GM04504 (cell line): ENCODE measurements at regions not wholly inside any gene's neighbourhood (a gene's known extent, or its start where the extent isn't known, plus 50 kb on each side); places are given as distances from the start of the nearest gene placed in this dataset.
"Not testable (repeated sequence)": the region's sequence is repeated elsewhere in the genome, so short reads cannot be mapped to it uniquely, and the experiment has no call there.

ENCODE experiments used
- DNase-seq: peaks from one replicate; pipeline ENCODE4 v3.0.0-alpha.2; 2012; ENCODE audit warnings: low read depth

GRCh38 chr12:4156317-4156716 lies 117.2 kb upstream of the CCND2 start:
- no peak for DNase-seq

DNA sequence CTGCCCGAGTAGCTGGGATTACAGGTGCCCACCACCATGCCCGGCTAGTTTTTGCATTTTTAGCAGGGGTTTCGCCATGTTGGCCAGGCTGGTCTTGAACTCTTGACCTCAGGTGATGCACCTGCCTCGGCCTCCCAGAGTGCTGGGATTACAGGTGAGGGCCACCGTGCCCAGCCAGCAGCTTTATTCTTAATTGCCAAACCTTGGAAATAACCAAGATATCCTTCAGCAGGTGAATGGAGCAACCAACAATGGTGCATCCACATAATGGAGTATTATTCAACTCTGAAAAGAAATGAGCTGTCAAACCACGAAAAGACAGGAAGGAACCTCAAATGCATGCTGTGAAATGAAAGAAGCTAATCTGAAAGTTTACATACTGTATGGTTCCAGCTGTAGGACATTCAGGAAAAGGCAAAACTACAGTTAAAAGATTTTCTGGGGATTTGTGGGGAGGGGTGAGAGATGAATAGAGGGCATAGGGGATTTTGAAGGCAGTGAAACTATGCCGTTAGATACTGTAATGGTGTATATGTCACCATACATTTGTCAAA lies 118.8 kb upstream of the CCND2 start:
- DNase-seq, result no peak

DNA sequence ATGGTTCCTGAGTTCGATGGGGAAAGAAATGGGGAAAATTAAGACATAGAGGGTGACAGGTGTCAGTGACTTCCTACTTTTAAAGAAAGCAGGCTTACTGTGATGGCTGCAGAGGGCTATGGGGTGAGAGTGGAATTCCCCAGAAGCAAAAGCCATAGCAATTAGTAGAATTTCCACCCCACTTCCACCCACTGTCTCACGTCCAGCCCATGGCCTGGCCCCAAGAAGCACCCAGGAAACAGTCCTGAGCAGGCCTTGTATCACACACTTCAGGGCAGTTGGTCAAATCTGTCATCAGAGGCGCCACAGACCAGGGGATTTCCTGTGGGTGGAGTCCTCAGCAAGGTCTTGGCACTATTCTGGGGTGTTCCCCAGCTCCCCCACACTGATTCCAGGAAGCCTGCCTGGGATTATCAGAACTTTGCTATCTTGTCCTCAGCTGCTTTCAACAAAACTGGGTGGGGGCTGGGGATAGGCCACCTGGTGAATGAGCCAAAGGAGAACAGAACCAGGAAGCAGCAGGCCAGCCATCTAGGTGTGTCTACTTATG lies 120.1 kb upstream of the CCND2 start:
- DNase-seq, result no peak

GRCh38 chr12:4152145-4152795 lies 121.3 kb upstream of the CCND2 start:
- no peak for DNase-seq

DNA sequence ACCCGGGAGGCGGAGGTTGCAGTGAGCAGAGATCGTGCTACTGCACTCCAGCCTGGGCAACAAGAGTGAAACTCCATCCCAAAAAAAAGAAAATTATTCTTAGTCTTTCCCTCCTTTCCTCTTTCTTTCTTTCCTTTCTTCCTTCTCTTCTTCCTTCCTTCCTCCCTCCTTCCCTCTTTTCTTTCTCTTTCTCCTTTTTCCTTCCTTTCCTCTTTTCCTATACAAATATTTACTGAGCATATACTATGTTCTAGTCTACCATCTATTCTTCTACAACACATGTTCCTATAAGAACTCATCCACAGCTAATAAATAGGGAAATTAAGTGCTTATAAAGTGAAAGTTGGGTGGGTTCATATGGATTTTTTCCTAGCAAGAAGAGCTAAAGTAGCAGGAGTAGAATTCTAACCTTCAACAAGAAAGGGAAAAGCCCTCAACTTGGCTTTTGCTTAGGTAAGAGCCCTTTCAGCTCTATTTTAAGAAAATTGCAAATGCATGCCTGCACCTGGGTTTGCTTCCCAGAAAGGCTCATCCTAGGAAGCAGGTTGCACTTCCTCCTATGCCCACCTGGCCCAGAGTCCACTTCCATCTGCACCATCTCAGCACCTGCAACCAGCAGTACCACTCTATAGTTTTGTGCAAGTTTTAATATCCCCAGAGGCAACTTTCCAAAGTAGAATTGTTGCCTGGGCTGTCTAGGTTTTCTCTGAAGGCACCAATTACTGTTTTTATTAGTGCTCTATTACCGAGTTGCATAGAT lies 122.0 kb upstream of the CCND2 start:
- DNase-seq, result no peak

DNA sequence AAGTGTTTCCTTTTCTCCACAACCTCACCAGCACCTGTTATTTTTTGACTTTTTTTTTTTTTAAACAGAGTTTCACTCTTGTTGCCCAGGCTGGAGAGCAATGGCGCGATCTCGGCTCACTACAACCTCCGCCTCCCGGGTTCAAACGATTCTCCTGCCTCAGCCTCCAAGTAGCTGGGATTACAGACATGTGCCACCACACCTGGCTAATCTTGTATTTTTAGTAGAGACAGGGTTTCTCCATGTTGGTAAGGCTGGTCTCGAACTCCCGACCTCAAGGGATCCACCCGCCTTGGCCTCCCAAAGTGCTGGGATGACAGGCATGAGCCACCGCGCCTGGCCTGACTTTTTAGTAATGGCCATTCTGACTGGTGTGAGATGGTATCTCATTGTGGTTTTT lies 123.2 kb upstream of the CCND2 start:
- DNase-seq, result not testable (repeated sequence)

- no peak for DNase-seq
Measured at GRCh38 chr12:4148418-4149056, 125.0 kb upstream of the CCND2 start.

GRCh38 chr12:4147031-4147481 lies 126.5 kb upstream of the CCND2 start:
- no peak for DNase-seq

GRCh38 chr12:4145990-4146859 lies 127.3 kb upstream of the CCND2 start:
- no peak for DNase-seq

DNA sequence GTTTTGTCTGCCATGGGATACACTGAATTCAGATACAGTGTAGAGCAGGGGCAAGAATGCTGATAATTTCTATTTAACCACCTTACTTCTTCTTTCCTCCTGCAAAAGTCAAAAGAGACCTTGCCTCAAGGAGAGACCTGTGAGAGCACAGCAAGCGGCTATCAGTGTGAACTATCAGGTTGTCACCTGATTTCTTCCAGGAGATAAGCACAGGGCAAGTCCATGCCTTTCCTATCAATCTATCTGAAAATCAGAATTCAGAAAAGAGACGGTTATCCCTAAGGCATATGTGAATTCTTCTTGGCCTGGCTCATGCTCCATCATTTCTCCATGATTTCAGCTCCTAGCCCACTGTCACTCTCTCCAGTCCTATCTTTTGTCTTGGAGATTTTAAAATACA lies 128.9 kb upstream of the CCND2 start:
- DNase-seq, result no peak

DNA sequence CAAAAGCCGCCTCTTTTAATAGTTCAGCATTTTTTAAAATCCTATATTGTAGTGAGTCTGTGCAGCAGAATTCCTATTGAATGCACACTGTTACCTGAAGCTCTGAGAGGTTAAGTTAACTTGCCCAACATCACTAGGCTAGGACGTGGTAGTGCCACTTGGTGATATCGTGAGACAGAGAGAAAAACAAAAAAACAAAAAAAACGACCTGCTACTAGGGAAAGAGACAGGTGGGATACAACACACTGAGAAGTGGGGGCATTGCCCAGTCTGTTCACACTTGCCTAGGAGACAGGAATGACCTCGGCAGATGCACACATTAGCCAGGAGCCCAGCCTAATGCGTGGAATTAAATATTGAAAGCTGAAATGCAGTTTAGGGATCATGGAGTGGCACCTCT lies 129.7 kb upstream of the CCND2 start:
- no peak for DNase-seq

GRCh38 chr12:4141348-4142270 lies 132.0 kb upstream of the CCND2 start:
- DNase-seq, result no peak

DNA sequence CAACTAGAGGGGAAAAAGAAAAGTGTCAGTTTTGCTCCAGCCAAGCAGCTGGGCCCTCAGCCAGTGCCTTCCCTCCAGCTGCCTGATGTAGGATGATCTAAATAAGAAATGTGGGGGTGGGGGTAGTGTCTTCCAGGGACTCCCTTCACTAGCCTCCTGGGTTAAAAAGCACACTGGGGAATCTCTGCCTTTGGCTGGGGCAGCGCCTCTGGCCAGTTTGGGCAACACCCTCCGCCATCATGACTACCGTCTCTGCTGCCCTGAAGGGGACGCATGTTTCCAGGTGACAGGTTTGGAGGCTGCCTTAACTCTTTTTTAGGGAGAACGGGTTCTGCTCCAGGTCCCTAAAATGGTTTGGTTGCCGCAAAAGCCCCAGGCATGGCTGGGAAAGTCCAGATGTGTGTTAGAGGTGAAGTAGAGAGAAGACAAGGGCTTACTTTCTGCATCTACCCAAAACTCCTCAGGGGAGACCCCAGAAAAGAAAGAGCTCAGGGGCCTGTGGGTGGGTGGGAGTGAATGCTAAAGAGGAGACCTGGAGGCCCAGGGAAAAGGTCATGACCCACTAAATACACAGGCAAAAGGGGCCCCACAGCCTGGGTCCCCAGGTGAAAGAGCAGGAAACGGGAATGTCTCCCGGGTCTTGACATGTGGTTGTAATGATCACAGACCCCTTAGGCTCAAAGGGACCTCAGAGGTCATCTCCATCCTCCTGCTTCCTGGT lies 132.8 kb upstream of the CCND2 start:
- DNase-seq, result no peak

GRCh38 chr12:4139191-4139590 lies 134.4 kb upstream of the CCND2 start:
- DNase-seq, result no peak

- DNase-seq, result not testable (repeated sequence)
Measured at GRCh38 chr12:4138532-4138931, 135.0 kb upstream of the CCND2 start.

GRCh38 chr12:4138051-4138450 lies 135.5 kb upstream of the CCND2 start:
- no peak for DNase-seq

- no peak for DNase-seq
Measured at GRCh38 chr12:4137441-4137840, 136.1 kb upstream of the CCND2 start.

DNA sequence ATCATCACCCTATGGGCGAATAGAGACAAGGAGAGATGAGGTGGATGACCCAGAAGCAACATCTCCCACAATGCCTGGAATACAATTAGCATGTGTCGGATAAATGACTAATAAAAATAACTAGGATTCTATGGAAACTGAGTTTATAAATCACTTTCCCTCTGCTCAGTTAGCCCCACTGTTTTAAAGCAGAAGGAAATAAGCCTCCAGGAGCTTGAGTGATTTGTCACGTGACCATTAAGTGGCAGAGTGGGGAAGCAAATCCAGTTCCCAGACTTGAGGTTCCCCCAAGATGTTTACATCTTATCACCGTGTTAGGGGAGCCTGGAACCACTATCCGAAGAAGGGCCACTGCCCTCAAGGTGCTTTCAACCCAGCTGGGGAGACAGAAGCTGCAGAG lies 136.5 kb upstream of the CCND2 start:
- DNase-seq, result no peak

DNA sequence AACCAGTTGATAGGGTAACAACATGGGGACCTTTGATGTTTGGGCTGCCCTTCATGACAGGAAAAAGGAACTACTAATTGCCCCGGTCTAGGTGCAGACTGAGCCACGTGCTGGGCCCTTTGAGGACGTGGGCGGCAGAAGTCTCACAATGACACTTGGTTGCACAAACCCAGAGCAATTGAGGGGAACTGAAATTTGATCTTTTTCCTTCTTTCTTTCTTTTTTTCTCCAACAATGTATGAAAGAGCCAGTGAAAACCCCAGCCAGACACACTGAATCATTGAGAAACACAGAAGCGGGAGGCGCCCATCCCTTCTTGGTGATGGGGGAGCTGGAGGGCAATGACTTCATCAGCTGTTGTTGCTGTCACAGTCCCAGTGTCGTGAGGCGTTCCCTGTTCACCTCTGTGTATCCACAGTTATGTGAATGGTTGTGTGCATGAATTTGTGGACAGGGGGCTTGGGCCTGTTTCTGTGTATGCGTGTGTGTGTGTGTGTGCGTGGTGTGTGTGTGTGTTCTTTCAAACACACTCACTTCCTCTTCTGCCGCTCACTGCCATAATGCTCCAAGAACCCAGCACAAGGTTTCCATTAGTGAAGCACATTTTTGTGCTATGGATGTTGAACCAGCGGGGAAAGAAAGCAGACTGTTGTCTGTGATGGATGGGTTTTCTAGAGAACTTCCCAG lies 137.5 kb upstream of the CCND2 start:
- no peak for DNase-seq
